A172 (cell line): ENCODE measurements at regions not wholly inside any gene's neighbourhood (a gene's known extent, or its start where the extent isn't known, plus 50 kb on each side); places are given as distances from the start of the nearest gene placed in this dataset.
"Not testable (repeated sequence)": the region's sequence is repeated elsewhere in the genome, so short reads cannot be mapped to it uniquely, and the experiment has no call there.

Experiments used
- DNase-seq: peaks from one replicate; pipeline ENCODE4 v3.0.0-alpha.2; 2015; ENCODE audit warnings: low spot score

GRCh38 chr15:56568466-56569167, 103.7 kb upstream of the MNS1 start:
- no peak for DNase-seq

- DNase-seq = no peak
Observed at GRCh38 chr15:56557415-56557814, 92.5 kb upstream of the MNS1 start.

GRCh38 chr15:56553486-56553885, 88.5 kb upstream of the MNS1 start:
- no peak for DNase-seq

- no peak for DNase-seq
Observed at GRCh38 chr15:56552659-56553058, 87.7 kb upstream of the MNS1 start.

- DNase-seq = not testable (repeated sequence)
Observed at GRCh38 chr15:56540570-56540969, 75.6 kb upstream of the MNS1 start.

- not testable (repeated sequence) for DNase-seq
Observed at GRCh38 chr15:56540157-56540556, 75.2 kb upstream of the MNS1 start.

- DNase-seq = no peak
Observed at GRCh38 chr15:56538901-56539545, 74.1 kb upstream of the MNS1 start.

- no peak for DNase-seq
Observed at GRCh38 chr15:56537881-56538280, 72.9 kb upstream of the MNS1 start.

GRCh38 chr15:56534728-56535127, 69.8 kb upstream of the MNS1 start:
- no peak for DNase-seq

- DNase-seq = no peak
Observed at GRCh38 chr15:56533731-56534403, 68.9 kb upstream of the MNS1 start.

GRCh38 chr15:56532721-56533460, 68.0 kb upstream of the MNS1 start:
- no peak for DNase-seq

GRCh38 chr15:56530157-56530556, 65.2 kb upstream of the MNS1 start:
- DNase-seq = no peak

- no peak for DNase-seq
Observed at GRCh38 chr15:56528136-56528535, 63.2 kb upstream of the MNS1 start.

GRCh38 chr15:56524915-56525314, 60.0 kb upstream of the MNS1 start:
- peak; percentile 28 for DNase-seq

GRCh38 chr15:56523521-56523920, 58.6 kb upstream of the MNS1 start:
- DNase-seq = no peak

- no peak for DNase-seq
Observed at GRCh38 chr15:56519000-56519399, 54.1 kb upstream of the MNS1 start.
